GM12878 (cell line): ENCODE measurements at regions not wholly inside any gene's neighbourhood (a gene's known extent, or its start where the extent isn't known, plus 50 kb on each side); places are given as distances from the start of the nearest gene placed in this dataset.

Experiments used
- CTCF ChIP-seq, 3 experiments: IDR thresholded peaks in 2 of 3; conservative IDR thresholded peaks in 1 of 3; 2 replicates each; pipeline ENCODE4 v1.5.1; 2011; ENCODE audit warnings: low read depth in 3 of 3, low read length in 3 of 3, mild to moderate bottlenecking in 3 of 3, control low read depth in 2 of 3, moderate library complexity in 2 of 3, inconsistent platforms in 1 of 3, mixed read lengths in 1 of 3; ENCODE audit not compliant: control insufficient read depth in 2 of 3, insufficient read depth in 1 of 3; ENCODE audit errors: extremely low read depth in 1 of 3
- ESRRA ChIP-seq: IDR thresholded peaks from 2 replicates; pipeline ENCODE4 v1.6.1; 2012; ENCODE audit warnings: mild to moderate bottlenecking, low read length, improper control_type of control experiment
- YY1 ChIP-seq: IDR thresholded peaks from 2 replicates; pipeline ENCODE4 v1.6.1; 2011; ENCODE audit warnings: low read depth, mild to moderate bottlenecking, low read length

- TF ChIP-seq CTCF (IDR thresholded peaks at IDR 0.05 in 2 of 3, conservative IDR thresholded peaks at IDR 0.05 in 1 of 3; ENCODE audit: control insufficient read depth in 2 of 3, extremely low read depth in 1 of 3, insufficient read depth in 1 of 3, low read depth in 3 of 3, low read length in 3 of 3) = no peak
- TF ChIP-seq ESRRA = no peak
- no peak for TF ChIP-seq YY1
Measured at GRCh38 chr1:13927736-13928135, 227.7 kb downstream of the PRDM2 start.
